ENCODE measurements at regions not wholly inside any gene's neighbourhood (a gene's known extent, or its start where the extent isn't known, plus 50 kb on each side); places are given as distances from the start of the nearest gene placed in this dataset.

- no peaks in the 10 kb centered on the region for H3K9me3 ChIP-seq (ENCODE audit: control insufficient read depth, low read length)
- no peak overlapping the region for H3K27ac ChIP-seq (ENCODE audit: insufficient read depth, low read length, poor library complexity, severe bottlenecking)
- H3K4me1 ChIP-seq (ENCODE audit: control insufficient read depth, insufficient read depth, low read length, poor library complexity, severe bottlenecking) = no peaks in the 10 kb centered on the region
- no peak for DNase-seq
- no peak overlapping the region for H3K4me3 ChIP-seq (ENCODE audit: insufficient read depth, low read depth, low read length, poor library complexity, severe bottlenecking)
- no peaks in the 10 kb centered on the region for H3K36me3 ChIP-seq (ENCODE audit: control insufficient read depth, insufficient read depth, low read length)
- peaks cover 3% of the 10 kb centered on the region for H3K27me3 ChIP-seq (replicated peaks; ENCODE audit: control insufficient read depth, insufficient read depth, low read length, poor library complexity, severe bottlenecking)
Observed at GRCh38 chr11:129271030-129271429, 78.9 kb upstream of the ARHGAP32 start.

GRCh38 chr11:129270446-129270845 is 78.3 kb upstream of the ARHGAP32 start:
- no peaks in the 10 kb centered on the region for H3K36me3 ChIP-seq (ENCODE audit: control insufficient read depth, insufficient read depth, low read length)
- H3K9me3 ChIP-seq (ENCODE audit: control insufficient read depth, low read length) = no peaks in the 10 kb centered on the region
- peaks cover 3% of the 10 kb centered on the region for H3K27me3 ChIP-seq (replicated peaks; ENCODE audit: control insufficient read depth, insufficient read depth, low read length, poor library complexity, severe bottlenecking)
- H3K4me1 ChIP-seq (ENCODE audit: control insufficient read depth, insufficient read depth, low read length, poor library complexity, severe bottlenecking) = no peaks in the 10 kb centered on the region
- H3K27ac ChIP-seq (ENCODE audit: insufficient read depth, low read length, poor library complexity, severe bottlenecking) = no peak overlapping the region
- no peak overlapping the region for H3K4me3 ChIP-seq (ENCODE audit: insufficient read depth, low read depth, low read length, poor library complexity, severe bottlenecking)
- DNase-seq = no peak

GRCh38 chr11:129268371-129268770 is 76.2 kb upstream of the ARHGAP32 start:
- DNase-seq = no peak
- Histone ChIP-seq H3K27me3 (replicated peaks; ENCODE audit: control insufficient read depth, insufficient read depth, low read length, poor library complexity, severe bottlenecking) (no peaks in the 10 kb centered on the region), H3K4me1 (ENCODE audit: control insufficient read depth, insufficient read depth, low read length, poor library complexity, severe bottlenecking) (no peaks in the 10 kb centered on the region), H3K36me3 (ENCODE audit: control insufficient read depth, insufficient read depth, low read length) (no peaks in the 10 kb centered on the region), H3K4me3 (ENCODE audit: insufficient read depth, low read depth, low read length, poor library complexity, severe bottlenecking) (no peak overlapping the region), H3K9me3 (ENCODE audit: control insufficient read depth, low read length) (no peaks in the 10 kb centered on the region), H3K27ac (ENCODE audit: insufficient read depth, low read length, poor library complexity, severe bottlenecking) (no peak overlapping the region)

GRCh38 chr11:129267716-129268115 is 75.6 kb upstream of the ARHGAP32 start:
- Histone ChIP-seq H3K4me1 (ENCODE audit: control insufficient read depth, insufficient read depth, low read length, poor library complexity, severe bottlenecking) (no peaks in the 10 kb centered on the region), H3K27ac (ENCODE audit: insufficient read depth, low read length, poor library complexity, severe bottlenecking) (no peak overlapping the region), H3K9me3 (ENCODE audit: control insufficient read depth, low read length) (no peaks in the 10 kb centered on the region), H3K4me3 (ENCODE audit: insufficient read depth, low read depth, low read length, poor library complexity, severe bottlenecking) (no peak overlapping the region), H3K27me3 (replicated peaks; ENCODE audit: control insufficient read depth, insufficient read depth, low read length, poor library complexity, severe bottlenecking) (no peaks in the 10 kb centered on the region), H3K36me3 (ENCODE audit: control insufficient read depth, insufficient read depth, low read length) (no peaks in the 10 kb centered on the region)
- no peak for DNase-seq

GRCh38 chr11:129266536-129266935 is 74.4 kb upstream of the ARHGAP32 start:
- no peaks in the 10 kb centered on the region for H3K27me3 ChIP-seq (replicated peaks; ENCODE audit: control insufficient read depth, insufficient read depth, low read length, poor library complexity, severe bottlenecking)
- H3K4me1 ChIP-seq (ENCODE audit: control insufficient read depth, insufficient read depth, low read length, poor library complexity, severe bottlenecking) = no peaks in the 10 kb centered on the region
- no peaks in the 10 kb centered on the region for H3K36me3 ChIP-seq (ENCODE audit: control insufficient read depth, insufficient read depth, low read length)
- no peaks in the 10 kb centered on the region for H3K9me3 ChIP-seq (ENCODE audit: control insufficient read depth, low read length)
- no peak overlapping the region for H3K4me3 ChIP-seq (ENCODE audit: insufficient read depth, low read depth, low read length, poor library complexity, severe bottlenecking)
- H3K27ac ChIP-seq (ENCODE audit: insufficient read depth, low read length, poor library complexity, severe bottlenecking) = no peak overlapping the region
- no peak for DNase-seq

- Histone ChIP-seq H3K4me3 (ENCODE audit: insufficient read depth, low read depth, low read length, poor library complexity, severe bottlenecking) (no peak overlapping the region), H3K27me3 (replicated peaks; ENCODE audit: control insufficient read depth, insufficient read depth, low read length, poor library complexity, severe bottlenecking) (no peaks in the 10 kb centered on the region), H3K4me1 (ENCODE audit: control insufficient read depth, insufficient read depth, low read length, poor library complexity, severe bottlenecking) (no peaks in the 10 kb centered on the region), H3K27ac (ENCODE audit: insufficient read depth, low read length, poor library complexity, severe bottlenecking) (no peak overlapping the region), H3K9me3 (ENCODE audit: control insufficient read depth, low read length) (no peaks in the 10 kb centered on the region), H3K36me3 (ENCODE audit: control insufficient read depth, insufficient read depth, low read length) (no peaks in the 10 kb centered on the region)
- no peak for DNase-seq
Observed at GRCh38 chr11:129265125-129265788, 73.1 kb upstream of the ARHGAP32 start.

- DNase-seq = no peak
- Histone ChIP-seq H3K4me3 (ENCODE audit: insufficient read depth, low read depth, low read length, poor library complexity, severe bottlenecking) (no peak overlapping the region), H3K9me3 (ENCODE audit: control insufficient read depth, low read length) (no peaks in the 10 kb centered on the region), H3K27ac (ENCODE audit: insufficient read depth, low read length, poor library complexity, severe bottlenecking) (no peak overlapping the region), H3K36me3 (ENCODE audit: control insufficient read depth, insufficient read depth, low read length) (no peaks in the 10 kb centered on the region), H3K4me1 (ENCODE audit: control insufficient read depth, insufficient read depth, low read length, poor library complexity, severe bottlenecking) (no peaks in the 10 kb centered on the region), H3K27me3 (replicated peaks; ENCODE audit: control insufficient read depth, insufficient read depth, low read length, poor library complexity, severe bottlenecking) (no peaks in the 10 kb centered on the region)
Observed at GRCh38 chr11:129264114-129264513, 72.0 kb upstream of the ARHGAP32 start.

GRCh38 chr11:129260750-129261149 is 68.6 kb upstream of the ARHGAP32 start:
- Histone ChIP-seq H3K4me3 (ENCODE audit: insufficient read depth, low read depth, low read length, poor library complexity, severe bottlenecking) (no peak overlapping the region), H3K4me1 (ENCODE audit: control insufficient read depth, insufficient read depth, low read length, poor library complexity, severe bottlenecking) (no peaks in the 10 kb centered on the region), H3K27me3 (replicated peaks; ENCODE audit: control insufficient read depth, insufficient read depth, low read length, poor library complexity, severe bottlenecking) (no peaks in the 10 kb centered on the region), H3K9me3 (ENCODE audit: control insufficient read depth, low read length) (no peaks in the 10 kb centered on the region), H3K36me3 (ENCODE audit: control insufficient read depth, insufficient read depth, low read length) (no peaks in the 10 kb centered on the region), H3K27ac (ENCODE audit: insufficient read depth, low read length, poor library complexity, severe bottlenecking) (no peak overlapping the region)
- no peak for DNase-seq

- Histone ChIP-seq H3K4me3 (ENCODE audit: insufficient read depth, low read depth, low read length, poor library complexity, severe bottlenecking) (no peak overlapping the region), H3K27me3 (replicated peaks; ENCODE audit: control insufficient read depth, insufficient read depth, low read length, poor library complexity, severe bottlenecking) (no peaks in the 10 kb centered on the region), H3K36me3 (ENCODE audit: control insufficient read depth, insufficient read depth, low read length) (no peaks in the 10 kb centered on the region), H3K27ac (ENCODE audit: insufficient read depth, low read length, poor library complexity, severe bottlenecking) (no peak overlapping the region), H3K4me1 (ENCODE audit: control insufficient read depth, insufficient read depth, low read length, poor library complexity, severe bottlenecking) (no peaks in the 10 kb centered on the region), H3K9me3 (ENCODE audit: control insufficient read depth, low read length) (no peaks in the 10 kb centered on the region)
- DNase-seq = no peak
Observed at GRCh38 chr11:129259931-129260348, 67.8 kb upstream of the ARHGAP32 start.

GRCh38 chr11:129258205-129258604 is 66.1 kb upstream of the ARHGAP32 start:
- no peak for DNase-seq
- H3K4me3 ChIP-seq (ENCODE audit: insufficient read depth, low read depth, low read length, poor library complexity, severe bottlenecking) = no peak overlapping the region
- no peaks in the 10 kb centered on the region for H3K9me3 ChIP-seq (ENCODE audit: control insufficient read depth, low read length)
- no peaks in the 10 kb centered on the region for H3K4me1 ChIP-seq (ENCODE audit: control insufficient read depth, insufficient read depth, low read length, poor library complexity, severe bottlenecking)
- no peaks in the 10 kb centered on the region for H3K27me3 ChIP-seq (replicated peaks; ENCODE audit: control insufficient read depth, insufficient read depth, low read length, poor library complexity, severe bottlenecking)
- H3K27ac ChIP-seq (ENCODE audit: insufficient read depth, low read length, poor library complexity, severe bottlenecking) = no peak overlapping the region
- no peaks in the 10 kb centered on the region for H3K36me3 ChIP-seq (ENCODE audit: control insufficient read depth, insufficient read depth, low read length)

All from effector memory CD4-positive, alpha-beta T cell (primary cell).